Colonic mucosa (tissue), 4 donors: ENCODE measurements at regions not wholly inside any gene's neighbourhood (a gene's known extent, or its start where the extent isn't known, plus 50 kb on each side); places are given as distances from the start of the nearest gene placed in this dataset.

Experiments used
- DNase-seq: peaks from one replicate; pipeline ENCODE4 v3.0.0-alpha.2; 2020
- H3K27ac ChIP-seq: fragments of 200-600 bp; one replicate; pipeline ENCODE4 v1.8.0; 2021
- H3K27me3 ChIP-seq: fragments of 200-600 bp; one replicate; pipeline ENCODE4 v1.8.0; 2021
- H3K36me3 ChIP-seq: fragments of 200-600 bp; one replicate; pipeline ENCODE4 v1.8.0; 2021
- H3K4me1 ChIP-seq: fragments of 200-600 bp; one replicate; pipeline ENCODE4 v1.8.0; 2021; ENCODE audit warnings: mild to moderate bottlenecking
- H3K4me3 ChIP-seq: fragments of 200-600 bp; one replicate; pipeline ENCODE4 v1.8.0; 2021
- H3K9ac ChIP-seq, 2 donors: one replicate each; pipeline ENCODE4 v1.7.0; 2013; ENCODE audit warnings: control low read depth in 2 of 2, low read depth in 2 of 2, low read length in 2 of 2
- H3K9me3 ChIP-seq: fragments of 200-600 bp; one replicate; pipeline ENCODE4 v1.8.0; 2021
- intact Hi-C: fragments of 100-400 bp; cut with DNase I; formaldehyde crosslinking; loops from one replicate; pipeline ENCODE4 v1.14.1; 2022
- TF ChIP-seq, protein P1 (sequence below): fragments of 200-600 bp; IDR thresholded peaks from one replicate; pipeline ENCODE4 v1.8.0; 2022; ENCODE audit warnings: antibody characterized with exemption, mild to moderate bottlenecking
- donor health status: healthy.
- donor health status: DM: no; HTN: no; CAD: no.
- donor health status: DM: no; HTN: no; CAD: no.

DNA sequence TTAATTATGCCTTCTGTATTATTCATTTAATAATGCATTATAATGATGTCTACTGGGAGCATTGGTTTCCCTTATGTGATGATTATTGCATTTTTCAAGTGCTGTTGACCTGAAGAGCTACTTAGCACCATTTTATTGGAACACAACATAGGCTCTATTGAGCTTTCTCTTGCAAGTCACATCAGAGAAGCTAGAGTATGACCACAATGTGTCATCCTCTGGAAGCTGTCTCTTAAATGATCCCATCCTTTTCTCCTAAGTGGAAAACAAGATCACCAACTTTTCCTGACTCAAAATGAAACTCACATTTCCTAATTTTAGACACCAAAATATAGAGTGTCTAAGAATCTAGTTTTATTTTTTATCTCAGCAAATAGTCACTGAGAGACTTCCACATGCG lies 1451.9 kb downstream of the PCDH7 start:
- Histone ChIP-seq H3K4me1 (no peaks in the 10 kb centered on the region), H3K4me3 (no peak overlapping the region), H3K36me3 (no peaks in the 10 kb centered on the region), H3K9me3 (no peaks in the 10 kb centered on the region), H3K27me3 (no peaks in the 10 kb centered on the region), H3K27ac (no peak overlapping the region), H3K9ac (no peak overlapping the region)
- DNase-seq, result no peak
- intact Hi-C loops, result no loop called here
- TF ChIP-seq, protein P1, sequence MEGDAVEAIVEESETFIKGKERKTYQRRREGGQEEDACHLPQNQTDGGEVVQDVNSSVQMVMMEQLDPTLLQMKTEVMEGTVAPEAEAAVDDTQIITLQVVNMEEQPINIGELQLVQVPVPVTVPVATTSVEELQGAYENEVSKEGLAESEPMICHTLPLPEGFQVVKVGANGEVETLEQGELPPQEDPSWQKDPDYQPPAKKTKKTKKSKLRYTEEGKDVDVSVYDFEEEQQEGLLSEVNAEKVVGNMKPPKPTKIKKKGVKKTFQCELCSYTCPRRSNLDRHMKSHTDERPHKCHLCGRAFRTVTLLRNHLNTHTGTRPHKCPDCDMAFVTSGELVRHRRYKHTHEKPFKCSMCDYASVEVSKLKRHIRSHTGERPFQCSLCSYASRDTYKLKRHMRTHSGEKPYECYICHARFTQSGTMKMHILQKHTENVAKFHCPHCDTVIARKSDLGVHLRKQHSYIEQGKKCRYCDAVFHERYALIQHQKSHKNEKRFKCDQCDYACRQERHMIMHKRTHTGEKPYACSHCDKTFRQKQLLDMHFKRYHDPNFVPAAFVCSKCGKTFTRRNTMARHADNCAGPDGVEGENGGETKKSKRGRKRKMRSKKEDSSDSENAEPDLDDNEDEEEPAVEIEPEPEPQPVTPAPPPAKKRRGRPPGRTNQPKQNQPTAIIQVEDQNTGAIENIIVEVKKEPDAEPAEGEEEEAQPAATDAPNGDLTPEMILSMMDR, result no peak

DNA sequence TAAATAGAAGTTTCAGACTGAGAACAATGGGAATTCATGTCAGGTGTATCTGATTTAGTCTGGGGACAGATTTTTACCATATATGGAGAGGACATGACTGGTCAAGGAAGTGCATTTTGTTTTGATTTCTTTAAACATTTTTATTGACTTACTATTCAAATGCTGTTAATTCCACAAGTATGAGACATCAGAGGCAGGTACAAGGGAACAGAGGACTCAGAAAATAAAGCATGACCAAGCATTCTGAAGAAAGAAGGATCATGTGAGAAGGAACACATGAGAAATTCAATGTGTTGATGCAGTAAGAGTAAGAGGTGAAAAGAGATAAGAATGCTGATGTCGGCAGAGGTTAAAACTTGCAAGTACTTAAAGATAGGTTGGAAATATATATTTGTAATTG lies 1452.6 kb downstream of the PCDH7 start:
- Histone ChIP-seq H3K4me1 (no peaks in the 10 kb centered on the region), H3K27me3 (no peaks in the 10 kb centered on the region), H3K9ac (no peak overlapping the region), H3K27ac (no peak overlapping the region), H3K9me3 (no peaks in the 10 kb centered on the region), H3K36me3 (no peaks in the 10 kb centered on the region), H3K4me3 (no peak overlapping the region)
- TF ChIP-seq, protein P1, result no peak
- intact Hi-C loops, result no loop called here
- DNase-seq, result no peak

DNA sequence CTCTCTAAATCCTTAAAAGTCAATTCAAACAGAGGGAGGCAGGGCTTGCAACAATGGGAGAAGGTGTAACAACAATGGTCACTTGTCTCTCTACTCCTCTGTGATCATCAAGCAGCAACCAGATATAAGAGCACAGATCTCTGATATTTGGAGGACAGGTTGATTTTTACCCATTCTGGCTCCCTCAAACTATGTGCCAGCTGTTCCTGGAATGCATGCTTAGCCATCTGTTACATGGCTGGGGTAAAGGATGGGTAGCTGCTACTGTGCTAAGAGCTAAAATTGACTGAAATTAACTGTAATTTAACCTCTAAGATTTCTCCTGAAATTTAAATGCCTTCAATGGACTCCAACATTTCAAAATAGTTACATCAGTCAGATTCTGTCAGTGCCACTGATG lies 1459.9 kb downstream of the PCDH7 start:
- TF ChIP-seq, protein P1, result no peak
- no peaks in the 10 kb centered on the region for H3K4me1 ChIP-seq
- no peaks in the 10 kb centered on the region for H3K27me3 ChIP-seq
- no peak for DNase-seq
- intact Hi-C loops, result no loop called here
- no peak overlapping the region for H3K4me3 ChIP-seq
- no peaks in the 10 kb centered on the region for H3K9me3 ChIP-seq
- H3K9ac ChIP-seq, result no peak overlapping the region
- no peaks in the 10 kb centered on the region for H3K36me3 ChIP-seq
- H3K27ac ChIP-seq, result no peak overlapping the region

DNA sequence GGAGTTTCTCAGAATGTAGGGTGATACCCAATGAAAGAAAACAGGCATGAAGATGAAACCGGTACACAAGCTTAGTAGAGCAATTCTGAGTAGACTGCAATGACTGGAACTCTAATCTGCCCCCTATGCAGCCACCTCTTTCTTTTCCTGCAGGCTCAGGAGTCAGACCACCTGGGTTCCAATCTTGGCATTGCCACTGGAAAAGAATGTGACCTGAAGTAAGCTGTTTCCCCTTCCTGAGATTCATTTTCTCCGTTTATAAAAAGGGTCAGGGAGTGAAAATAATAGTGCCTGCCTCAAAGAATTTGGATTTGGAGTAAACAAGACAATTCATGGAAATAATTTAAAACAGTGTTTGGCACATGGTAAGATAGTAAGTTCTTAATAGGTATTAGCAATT lies 1464.0 kb downstream of the PCDH7 start:
- intact Hi-C loops, result no loop called here
- DNase-seq, result no peak
- H3K9me3 ChIP-seq, result no peaks in the 10 kb centered on the region
- no peaks in the 10 kb centered on the region for H3K4me1 ChIP-seq
- TF ChIP-seq, protein P1, result no peak
- no peaks in the 10 kb centered on the region for H3K27me3 ChIP-seq
- H3K9ac ChIP-seq, result no peak overlapping the region
- no peak overlapping the region for H3K4me3 ChIP-seq
- H3K36me3 ChIP-seq, result no peaks in the 10 kb centered on the region
- no peak overlapping the region for H3K27ac ChIP-seq

DNA sequence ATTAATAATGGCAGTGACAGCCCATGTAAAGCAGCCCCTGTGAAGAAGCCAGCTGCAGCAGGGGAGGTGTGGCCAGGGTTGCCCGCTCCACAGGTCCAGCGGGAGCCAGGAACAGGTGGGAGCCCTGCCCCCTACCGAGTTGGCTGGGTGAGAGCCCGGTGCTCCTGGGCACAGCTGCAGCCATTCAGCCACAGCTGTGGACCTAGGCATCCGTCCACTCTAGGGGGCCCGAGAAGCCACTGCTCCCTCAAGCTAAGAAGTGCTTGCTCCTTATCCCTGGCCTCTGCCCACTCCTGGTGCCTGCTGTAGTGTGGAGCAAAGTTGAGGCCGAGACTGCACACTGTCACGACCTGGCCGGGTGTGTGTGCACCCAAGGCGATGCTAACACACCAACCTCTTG lies 1469.0 kb downstream of the PCDH7 start:
- TF ChIP-seq, protein P1, result no peak
- no peaks in the 10 kb centered on the region for H3K4me1 ChIP-seq
- no peak overlapping the region for H3K9ac ChIP-seq
- intact Hi-C loops, result no loop called here
- no peak for DNase-seq
- H3K36me3 ChIP-seq, result no peaks in the 10 kb centered on the region
- H3K9me3 ChIP-seq, result no peaks in the 10 kb centered on the region
- no peaks in the 10 kb centered on the region for H3K27me3 ChIP-seq
- H3K27ac ChIP-seq, result no peak overlapping the region
- H3K4me3 ChIP-seq, result no peak overlapping the region

DNA sequence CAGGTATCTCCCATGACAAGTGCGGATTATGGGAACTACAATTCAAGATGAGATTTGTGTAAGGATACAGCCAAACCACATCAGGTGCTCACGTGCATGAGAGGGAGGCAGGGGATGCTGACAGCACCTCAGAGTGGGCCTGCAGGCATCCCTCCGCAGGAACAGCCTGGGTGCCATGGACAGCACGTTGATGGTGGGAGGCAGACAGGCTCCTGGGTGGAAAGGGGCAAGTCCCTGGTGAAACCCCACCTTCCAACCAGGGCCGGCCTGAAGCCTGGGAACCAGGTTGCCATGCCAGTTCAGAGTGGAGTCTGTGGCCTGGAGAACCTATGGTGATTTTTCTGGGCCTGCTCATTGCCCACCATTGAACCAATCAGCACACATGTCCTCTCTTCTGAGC lies 1469.6 kb downstream of the PCDH7 start:
- Histone ChIP-seq H3K36me3 (no peaks in the 10 kb centered on the region), H3K9me3 (no peaks in the 10 kb centered on the region), H3K9ac (no peak overlapping the region), H3K27ac (no peak overlapping the region), H3K4me1 (no peaks in the 10 kb centered on the region), H3K4me3 (no peak overlapping the region), H3K27me3 (no peaks in the 10 kb centered on the region)
- DNase-seq, result no peak
- intact Hi-C loops, result no loop called here
- TF ChIP-seq, protein P1, result no peak
